Large intestine (tissue), 3 donors: ENCODE measurements at regions not wholly inside any gene's neighbourhood (a gene's known extent, or its start where the extent isn't known, plus 50 kb on each side); places are given as distances from the start of the nearest gene placed in this dataset.

Experiments
- DNase-seq, 2 donors: peaks; one replicate each; pipeline versions ENCODE4 v3.0.0 to v3.0.0-alpha.2; 2013
- H3K27ac ChIP-seq: one replicate; pipeline ENCODE4 v1.5.1; 2013; ENCODE audit warnings: low read length
- H3K27me3 ChIP-seq: 2 replicates; pipeline ENCODE4 v1.6.1; 2013; ENCODE audit warnings: low read length; ENCODE audit not compliant: control insufficient read depth, insufficient read depth
- H3K36me3 ChIP-seq: 2 replicates; pipeline ENCODE4 v1.6.1; 2013; ENCODE audit warnings: low read length; ENCODE audit not compliant: control insufficient read depth, insufficient read depth
- H3K4me1 ChIP-seq: one replicate; pipeline ENCODE4 v1.6.1; 2013; ENCODE audit warnings: low read length; ENCODE audit not compliant: control insufficient read depth, insufficient read depth
- H3K4me3 ChIP-seq: one replicate; pipeline ENCODE4 v1.5.1; 2013; ENCODE audit warnings: low read length
- H3K9me3 ChIP-seq: one replicate; pipeline ENCODE4 v1.6.1; 2013; ENCODE audit warnings: mild to moderate bottlenecking, low read depth, low read length, moderate library complexity; ENCODE audit not compliant: control insufficient read depth
- WGBS: methylation state at CpG from one replicate; pipeline ENCODE4 v1.1.5; 2013; ENCODE audit warnings: low lambda C conversion rate; ENCODE audit not compliant: insufficient coverage; 5-methylcytosine and 5-hydroxymethylcytosine counted together

- Histone ChIP-seq H3K36me3 (no peaks in the 10 kb centered on the region), H3K4me1 (no peaks in the 10 kb centered on the region)
Measured at GRCh38 chr2:81068144-81068543, 763.6 kb upstream of the LRRTM1 start.

GRCh38 chr2:81061016-81061415 is 756.5 kb upstream of the LRRTM1 start:
- Histone ChIP-seq H3K4me3 (no peak overlapping the region), H3K27ac (no peak overlapping the region), H3K36me3 (no peaks in the 10 kb centered on the region), H3K27me3 (no peaks in the 10 kb centered on the region), H3K4me1 (no peaks in the 10 kb centered on the region), H3K9me3 (no peaks in the 10 kb centered on the region)
- DNase-seq: no peak
- WGBS: 0% methylated on average over 1 of the region's 2 CpGs

More at GRCh38 chr2:81068144-81068543, 763.6 kb upstream of the LRRTM1 start:
- Histone ChIP-seq H3K4me3 (no peak overlapping the region), H3K27me3 (no peaks in the 10 kb centered on the region), H3K9me3 (no peaks in the 10 kb centered on the region), H3K27ac (no peak overlapping the region)
- no CpG with 5 or more reads among the region's 1 CpG for WGBS
- no peak for DNase-seq

GRCh38 chr2:81050580-81051095 is 746.1 kb upstream of the LRRTM1 start:
- no peak for DNase-seq
- WGBS: 22% methylated on average over 2 of the region's 4 CpGs
- Histone ChIP-seq H3K4me3 (no peak overlapping the region), H3K36me3 (no peaks in the 10 kb centered on the region), H3K27ac (no peak overlapping the region), H3K27me3 (no peaks in the 10 kb centered on the region), H3K9me3 (no peaks in the 10 kb centered on the region), H3K4me1 (no peaks in the 10 kb centered on the region)

GRCh38 chr2:81043681-81044080 is 739.1 kb upstream of the LRRTM1 start:
- Histone ChIP-seq H3K9me3 (no peaks in the 10 kb centered on the region), H3K27me3 (no peaks in the 10 kb centered on the region), H3K27ac (no peak overlapping the region), H3K36me3 (no peaks in the 10 kb centered on the region), H3K4me3 (no peak overlapping the region), H3K4me1 (no peaks in the 10 kb centered on the region)
- no peak for DNase-seq
- WGBS: no CpG with 5 or more reads among the region's 1 CpG

- Histone ChIP-seq H3K36me3 (no peaks in the 10 kb centered on the region), H3K4me3 (no peak overlapping the region), H3K27ac (no peak overlapping the region), H3K27me3 (no peaks in the 10 kb centered on the region), H3K4me1 (no peaks in the 10 kb centered on the region), H3K9me3 (peaks cover 2% of the 10 kb centered on the region)
- 100% methylated on average over 2 of the region's 2 CpGs for WGBS
- DNase-seq: no peak
Measured at GRCh38 chr2:81007104-81007503, 702.6 kb upstream of the LRRTM1 start.

- Histone ChIP-seq H3K4me3 (no peak overlapping the region), H3K27ac (no peak overlapping the region), H3K27me3 (no peaks in the 10 kb centered on the region), H3K36me3 (no peaks in the 10 kb centered on the region), H3K4me1 (no peaks in the 10 kb centered on the region), H3K9me3 (peaks cover 2% of the 10 kb centered on the region)
- no peak for DNase-seq
- no CpG with 5 or more reads among the region's 2 CpGs for WGBS
Measured at GRCh38 chr2:81002906-81003305, 698.4 kb upstream of the LRRTM1 start.

GRCh38 chr2:80987466-80987865 is 682.9 kb upstream of the LRRTM1 start:
- H3K9me3 ChIP-seq: no peaks in the 10 kb centered on the region
- H3K4me3 ChIP-seq: no peak overlapping the region
- H3K4me1 ChIP-seq: no peaks in the 10 kb centered on the region
- no peaks in the 10 kb centered on the region for H3K27me3 ChIP-seq
- WGBS: no CpG with 5 or more reads among the region's 2 CpGs
- no peak overlapping the region for H3K27ac ChIP-seq
- DNase-seq: no peak
- H3K36me3 ChIP-seq: no peaks in the 10 kb centered on the region

- H3K27ac ChIP-seq: no peak overlapping the region
- no peak for DNase-seq
- no peaks in the 10 kb centered on the region for H3K27me3 ChIP-seq
- no peaks in the 10 kb centered on the region for H3K36me3 ChIP-seq
- H3K4me1 ChIP-seq: no peaks in the 10 kb centered on the region
- H3K4me3 ChIP-seq: no peak overlapping the region
- peaks cover 15% of the 10 kb centered on the region for H3K9me3 ChIP-seq
Measured at GRCh38 chr2:80969900-80970299, 665.3 kb upstream of the LRRTM1 start.

- no peak for DNase-seq
- WGBS: 80% methylated on average over 1 of the region's 3 CpGs
- Histone ChIP-seq H3K27me3 (no peaks in the 10 kb centered on the region), H3K27ac (no peak overlapping the region), H3K36me3 (no peaks in the 10 kb centered on the region), H3K9me3 (peaks cover 15% of the 10 kb centered on the region), H3K4me1 (no peaks in the 10 kb centered on the region), H3K4me3 (no peak overlapping the region)
Measured at GRCh38 chr2:80968450-80968849, 663.9 kb upstream of the LRRTM1 start.

- no peak overlapping the region for H3K4me3 ChIP-seq
- no peaks in the 10 kb centered on the region for H3K36me3 ChIP-seq
- H3K9me3 ChIP-seq: no peaks in the 10 kb centered on the region
- H3K4me1 ChIP-seq: no peaks in the 10 kb centered on the region
- DNase-seq: no peak
- 53% methylated on average over 5 of the region's 6 CpGs for WGBS
- H3K27ac ChIP-seq: no peak overlapping the region
- H3K27me3 ChIP-seq: no peaks in the 10 kb centered on the region
Measured at GRCh38 chr2:80947601-80948130, 643.1 kb upstream of the LRRTM1 start.

GRCh38 chr2:80943487-80943886 is 638.9 kb upstream of the LRRTM1 start:
- no peaks in the 10 kb centered on the region for H3K4me1 ChIP-seq
- H3K27me3 ChIP-seq: no peaks in the 10 kb centered on the region
- H3K4me3 ChIP-seq: no peak overlapping the region
- no peaks in the 10 kb centered on the region for H3K9me3 ChIP-seq
- H3K36me3 ChIP-seq: no peaks in the 10 kb centered on the region
- H3K27ac ChIP-seq: no peak overlapping the region
- WGBS: 100% methylated on average over 1 of the region's 3 CpGs
- DNase-seq: no peak
